Mucosa of descending colon (tissue), 3 donors: ENCODE measurements at regions not wholly inside any gene's neighbourhood (a gene's known extent, or its start where the extent isn't known, plus 50 kb on each side); places are given as distances from the start of the nearest gene placed in this dataset.

Experiments
- ATAC-seq: fragments of 200-7000 bp; cut with Tn5 transposase; one replicate; pipeline ENCODE4 v1.9.1; 2020; ENCODE audit warnings: mild to moderate bottlenecking, moderate library complexity
- DNase-seq, 3 donors: peaks; one replicate each; pipeline ENCODE4 v3.0.0-alpha.2; 2020
- H3K36me3 ChIP-seq: fragments of 200-600 bp; one replicate; pipeline ENCODE4 v1.8.0; 2021; ENCODE audit warnings: low read depth, mild to moderate bottlenecking
- H3K4me1 ChIP-seq: fragments of 200-600 bp; one replicate; pipeline ENCODE4 v1.8.0; 2021; ENCODE audit warnings: low read depth, mild to moderate bottlenecking
- H3K4me3 ChIP-seq: fragments of 200-600 bp; one replicate; pipeline ENCODE4 v1.8.0; 2021; ENCODE audit warnings: mild to moderate bottlenecking
- H3K9me3 ChIP-seq: fragments of 200-600 bp; one replicate; pipeline ENCODE4 v1.8.0; 2021; ENCODE audit warnings: mild to moderate bottlenecking
- CTCF ChIP-seq: fragments of 200-600 bp; IDR thresholded peaks from one replicate; pipeline ENCODE4 v1.8.0; 2022; ENCODE audit warnings: antibody characterized with exemption, mild to moderate bottlenecking
- intact Hi-C, 2 donors: fragments of 100-400 bp; cut with DNase I in 1 of 2; cut with micrococcal nuclease in 1 of 2; formaldehyde crosslinking; loops; one replicate each; pipeline versions ENCODE4 v1.11.0 to v1.11.1; 2022; cut with DNase I, micrococcal nuclease
- donor health status: DM: no; HTN: no; CAD: no; lungs with moderate emphysema.
- donor health status: DM: no; HTN: no; CAD: no.
- donor health status: DM: no; HTN: yes; CAD: no.

DNA sequence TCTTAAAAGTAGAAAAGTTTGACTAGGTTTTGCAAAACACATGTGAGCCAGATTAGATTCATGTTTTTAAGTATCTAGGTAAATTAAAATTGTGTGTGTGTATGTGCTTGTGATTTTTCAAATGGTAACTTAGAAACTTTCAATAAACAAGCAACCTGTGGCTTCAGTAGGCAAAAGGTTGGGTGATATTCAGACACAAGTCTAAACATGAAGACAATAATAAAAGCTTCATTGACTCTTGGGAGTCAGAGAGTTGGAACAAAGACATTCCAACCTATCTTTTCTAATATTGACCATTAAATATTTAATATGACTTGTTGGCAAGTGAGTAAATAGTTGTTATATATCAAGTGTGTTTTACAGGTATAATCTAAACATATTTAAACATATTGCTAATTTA lies 1049.6 kb upstream of the ADGRL4 start:
- Histone ChIP-seq H3K36me3 (no peaks in the 10 kb centered on the region), H3K4me1 (no peaks in the 10 kb centered on the region), H3K9me3 (no peaks in the 10 kb centered on the region), H3K4me3 (no peak overlapping the region)
- intact Hi-C loops = no loop called here
- no peak for DNase-seq
- ATAC-seq = no peak
- TF ChIP-seq CTCF = no peak

DNA sequence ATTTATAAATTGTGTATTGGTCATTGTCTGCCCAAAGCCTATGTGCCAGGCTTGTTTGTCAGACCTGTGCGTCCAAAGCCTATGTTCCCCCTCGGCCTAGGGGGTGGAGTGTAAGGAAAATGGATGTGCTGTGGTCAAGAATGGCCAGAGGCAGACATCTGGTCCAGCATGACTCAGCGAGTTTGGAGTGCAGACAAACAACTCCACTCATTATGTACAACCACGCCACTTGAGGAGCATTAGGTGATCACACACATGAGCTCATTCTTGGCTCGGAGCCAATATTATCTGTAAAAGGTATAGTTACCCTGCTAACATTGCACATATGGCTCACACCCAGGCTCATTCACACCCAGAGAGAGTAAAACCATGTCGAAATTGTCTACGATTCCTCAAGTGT lies 1047.6 kb upstream of the ADGRL4 start:
- no peaks in the 10 kb centered on the region for H3K4me1 ChIP-seq
- intact Hi-C loops = no loop called here
- peaks cover 3% of the 10 kb centered on the region for H3K9me3 ChIP-seq
- DNase-seq (no peak), ATAC-seq (peak; percentile 35)
- TF ChIP-seq CTCF = no peak
- H3K4me3 ChIP-seq = no peak overlapping the region
- no peaks in the 10 kb centered on the region for H3K36me3 ChIP-seq

GRCh38 chr1:80053613-80054012 lies 1047.1 kb upstream of the ADGRL4 start:
- intact Hi-C loops = no loop called here
- Histone ChIP-seq H3K9me3 (peaks cover 3% of the 10 kb centered on the region), H3K4me3 (no peak overlapping the region), H3K36me3 (no peaks in the 10 kb centered on the region), H3K4me1 (no peaks in the 10 kb centered on the region)
- peak in 1 of 3 donors; percentile 39 for DNase-seq
- no peak for ATAC-seq
- TF ChIP-seq CTCF = no peak

- DNase-seq (peak in 1 of 3 donors; percentile 25), ATAC-seq (no peak)
- H3K36me3 ChIP-seq = no peaks in the 10 kb centered on the region
- intact Hi-C loops = no loop called here
- H3K9me3 ChIP-seq = peaks cover 3% of the 10 kb centered on the region
- no peak for TF ChIP-seq CTCF
- no peak overlapping the region for H3K4me3 ChIP-seq
- no peaks in the 10 kb centered on the region for H3K4me1 ChIP-seq
These were observed 1044.0 kb upstream of the ADGRL4 start for GRCh38 chr1:80050523-80050922.

DNA sequence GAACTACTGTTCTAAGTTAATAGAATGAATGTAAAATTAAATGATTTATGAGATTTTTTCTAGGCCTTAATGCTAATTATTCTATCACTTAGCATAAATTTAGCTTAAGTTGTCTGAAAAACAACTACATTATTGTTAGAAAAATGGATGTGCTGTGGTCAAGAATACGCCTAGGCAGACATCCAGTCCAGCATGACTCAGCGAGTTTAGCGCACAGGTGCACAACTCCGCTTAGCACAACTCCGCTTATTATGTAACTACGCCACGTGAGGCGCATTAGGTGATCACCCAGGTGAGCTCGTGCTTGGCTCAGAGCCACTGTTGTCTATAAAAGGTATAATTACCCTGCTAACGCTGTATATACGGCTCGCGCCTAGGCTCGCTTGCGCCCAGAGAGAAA lies 1043.6 kb upstream of the ADGRL4 start:
- Histone ChIP-seq H3K9me3 (peaks cover 3% of the 10 kb centered on the region), H3K4me3 (no peak overlapping the region), H3K4me1 (no peaks in the 10 kb centered on the region), H3K36me3 (no peaks in the 10 kb centered on the region)
- TF ChIP-seq CTCF = no peak
- no peak for DNase-seq
- ATAC-seq = no peak
- intact Hi-C loops = no loop called here

- DNase-seq = no peak
- no peak for TF ChIP-seq CTCF
- Histone ChIP-seq H3K4me3 (no peak overlapping the region), H3K9me3 (peaks cover 3% of the 10 kb centered on the region), H3K36me3 (no peaks in the 10 kb centered on the region), H3K4me1 (no peaks in the 10 kb centered on the region)
- ATAC-seq = no peak
- intact Hi-C loops = no loop called here
These were observed 1042.2 kb upstream of the ADGRL4 start for GRCh38 chr1:80048716-80049115.
